NT2/D1 (cell line): ENCODE measurements at regions not wholly inside any gene's neighbourhood (a gene's known extent, or its start where the extent isn't known, plus 50 kb on each side); places are given as distances from the start of the nearest gene placed in this dataset.
"Not testable (repeated sequence)": the region's sequence is repeated elsewhere in the genome, so short reads cannot be mapped to it uniquely, and the experiment has no call there.

Experiments
- DNase-seq: peaks from one replicate; pipeline ENCODE4 v3.0.0-alpha.2; 2011; ENCODE audit warnings: low read depth, low spot score
- H3K27me3 ChIP-seq: 2 replicates; pipeline ENCODE4 v1.6.0; 2011; ENCODE audit warnings: mild to moderate bottlenecking; ENCODE audit not compliant: insufficient read length, insufficient read depth
- H3K36me3 ChIP-seq: 2 replicates; pipeline ENCODE4 v1.6.1; 2011; ENCODE audit warnings: mild to moderate bottlenecking, low read length, mixed read lengths; ENCODE audit not compliant: insufficient read depth, insufficient read length
- H3K4me1 ChIP-seq: 2 replicates; pipeline ENCODE4 v1.5.1; 2011; ENCODE audit not compliant: insufficient read depth, insufficient read length
- H3K4me3 ChIP-seq: 2 replicates; pipeline ENCODE4 v1.5.1; 2011; ENCODE audit warnings: low read depth; ENCODE audit not compliant: insufficient read length
- H3K9ac ChIP-seq: 2 replicates; pipeline ENCODE4 v1.6.0; 2011; ENCODE audit warnings: low read depth; ENCODE audit not compliant: insufficient read length
- H3K9me3 ChIP-seq: 2 replicates; pipeline ENCODE4 v1.5.1; 2011; ENCODE audit warnings: mild to moderate bottlenecking, low read length; ENCODE audit not compliant: insufficient read depth
- SUZ12 ChIP-seq: IDR thresholded peaks from 2 replicates; pipeline ENCODE4 v1.6.1; 2011; ENCODE audit not compliant: insufficient read length, insufficient read depth; ENCODE audit errors: extremely low read depth
- YY1 ChIP-seq: IDR thresholded peaks from 2 replicates; pipeline ENCODE4 v1.6.1; 2011; ENCODE audit not compliant: insufficient read length, insufficient read depth
- ZNF274 ChIP-seq: IDR thresholded peaks from 2 replicates; pipeline ENCODE4 v1.6.1; 2011; ENCODE audit warnings: mild to moderate bottlenecking, low read depth, low read length

- H3K4me1 ChIP-seq: no peaks in the 10 kb centered on the region
- H3K36me3 ChIP-seq: no peaks in the 10 kb centered on the region
- no peaks in the 10 kb centered on the region for H3K27me3 ChIP-seq
- H3K9ac ChIP-seq: no peak overlapping the region
- no peaks in the 10 kb centered on the region for H3K9me3 ChIP-seq
- DNase-seq: no peak
- TF ChIP-seq ZNF274 (no peak), SUZ12 (no peak), YY1 (no peak)
- H3K4me3 ChIP-seq: no peak overlapping the region
Observed at GRCh38 chr4:151535366-151535765, 126.4 kb downstream of the FHIP1A start.

GRCh38 chr4:151537687-151538086 is 128.7 kb downstream of the FHIP1A start:
- Histone ChIP-seq H3K9me3 (no peaks in the 10 kb centered on the region), H3K4me1 (no peaks in the 10 kb centered on the region), H3K9ac (no peak overlapping the region), H3K27me3 (no peaks in the 10 kb centered on the region), H3K4me3 (no peak overlapping the region), H3K36me3 (no peaks in the 10 kb centered on the region)
- DNase-seq: no peak
- no peak for TF ChIP-seq SUZ12
- TF ChIP-seq ZNF274: no peak
- no peak for TF ChIP-seq YY1

GRCh38 chr4:151538963-151539362 is 130.0 kb downstream of the FHIP1A start:
- H3K36me3 ChIP-seq: no peaks in the 10 kb centered on the region
- H3K4me1 ChIP-seq: no peaks in the 10 kb centered on the region
- H3K27me3 ChIP-seq: no peaks in the 10 kb centered on the region
- no peak overlapping the region for H3K4me3 ChIP-seq
- H3K9me3 ChIP-seq: no peaks in the 10 kb centered on the region
- DNase-seq: no peak
- H3K9ac ChIP-seq: no peak overlapping the region
- no peak for TF ChIP-seq SUZ12
- TF ChIP-seq ZNF274: no peak
- no peak for TF ChIP-seq YY1

GRCh38 chr4:151540728-151541388 is 131.9 kb downstream of the FHIP1A start:
- Histone ChIP-seq H3K27me3 (no peaks in the 10 kb centered on the region), H3K4me3 (no peak overlapping the region), H3K9ac (no peak overlapping the region), H3K4me1 (no peaks in the 10 kb centered on the region), H3K9me3 (no peaks in the 10 kb centered on the region), H3K36me3 (no peaks in the 10 kb centered on the region)
- DNase-seq: no peak
- TF ChIP-seq YY1 (no peak), ZNF274 (no peak)

GRCh38 chr4:151541389-151542071 is 132.6 kb downstream of the FHIP1A start:
- Histone ChIP-seq H3K36me3 (no peaks in the 10 kb centered on the region), H3K27me3 (no peaks in the 10 kb centered on the region), H3K4me3 (no peak overlapping the region), H3K9ac (no peak overlapping the region), H3K9me3 (no peaks in the 10 kb centered on the region; the same call in 1 of the 2 replicates), H3K4me1 (no peaks in the 10 kb centered on the region)
- TF ChIP-seq SUZ12 (no peak), YY1 (no peak), ZNF274 (no peak)
- DNase-seq: no peak

- no peak for DNase-seq
- no peak overlapping the region for H3K4me3 ChIP-seq
Observed at GRCh38 chr4:151548708-151549107, 139.7 kb downstream of the FHIP1A start.

GRCh38 chr4:151549378-151549777 is 140.4 kb downstream of the FHIP1A start:
- not testable (repeated sequence) for H3K27me3 ChIP-seq, H3K4me1 ChIP-seq, H3K36me3 ChIP-seq, H3K9ac ChIP-seq, H3K4me3 ChIP-seq, DNase-seq
- H3K9me3 ChIP-seq: peaks cover 24% of the 10 kb centered on the region

More at GRCh38 chr4:151548708-151549107, 139.7 kb downstream of the FHIP1A start:
- Histone ChIP-seq H3K9ac (no peak overlapping the region), H3K27me3 (no peaks in the 10 kb centered on the region), H3K4me1 (no peaks in the 10 kb centered on the region), H3K36me3 (no peaks in the 10 kb centered on the region), H3K9me3 (peaks cover 24% of the 10 kb centered on the region)
- no peak for TF ChIP-seq ZNF274
- TF ChIP-seq YY1: no peak
- TF ChIP-seq SUZ12: no peak
